BE2C (cell line): ENCODE measurements at regions not wholly inside any gene's neighbourhood (a gene's known extent, or its start where the extent isn't known, plus 50 kb on each side); places are given as distances from the start of the nearest gene placed in this dataset.

ENCODE experiments used
- DNase-seq: peaks from one replicate; pipeline ENCODE4 v3.0.0-alpha.2; 2020
- H3K27me3 ChIP-seq: fragments of 250-450 bp; sonication (Bioruptor Pico); 2 replicates; pipeline ENCODE4 v1.5.1; 2020; ENCODE audit warnings: mild to moderate bottlenecking
- H3K36me3 ChIP-seq: fragments of 250-450 bp; sonication (Bioruptor Pico); 2 replicates; pipeline ENCODE4 v1.5.1; 2020; ENCODE audit warnings: mild to moderate bottlenecking
- H3K4me1 ChIP-seq: fragments of 250-450 bp; sonication (Bioruptor Pico); 2 replicates; pipeline ENCODE4 v1.5.1; 2020
- H3K4me3 ChIP-seq: 2 replicates; pipeline ENCODE4 v1.5.1; 2011; ENCODE audit warnings: low read depth, low read length
- H3K9me3 ChIP-seq: fragments of 250-450 bp; sonication (Bioruptor Pico); 2 replicates; pipeline ENCODE4 v1.5.1; 2020
- CTCF ChIP-seq: IDR thresholded peaks from 2 replicates; pipeline ENCODE4 v1.5.1; 2012; ENCODE audit warnings: mild to moderate bottlenecking, low read depth, low read length

- H3K36me3 ChIP-seq, result no peaks in the 10 kb centered on the region
- TF ChIP-seq CTCF, result no peak
- no peaks in the 10 kb centered on the region for H3K27me3 ChIP-seq
- H3K4me1 ChIP-seq, result no peaks in the 10 kb centered on the region
- no peaks in the 10 kb centered on the region for H3K9me3 ChIP-seq
- DNase-seq, result no peak
- H3K4me3 ChIP-seq, result no peak overlapping the region
Observed at GRCh38 chr4:27161191-27161590, 300.6 kb downstream of the STIM2 start.

- Histone ChIP-seq H3K4me3 (no peak overlapping the region), H3K4me1 (no peaks in the 10 kb centered on the region), H3K27me3 (no peaks in the 10 kb centered on the region), H3K9me3 (no peaks in the 10 kb centered on the region), H3K36me3 (no peaks in the 10 kb centered on the region)
- DNase-seq, result no peak
- no peak for TF ChIP-seq CTCF
Observed at GRCh38 chr4:27168783-27169182, 308.1 kb downstream of the STIM2 start.

GRCh38 chr4:27173280-27173679 is 312.6 kb downstream of the STIM2 start:
- H3K4me1 ChIP-seq, result no peaks in the 10 kb centered on the region
- H3K9me3 ChIP-seq, result no peaks in the 10 kb centered on the region
- DNase-seq, result no peak
- H3K36me3 ChIP-seq, result no peaks in the 10 kb centered on the region
- no peaks in the 10 kb centered on the region for H3K27me3 ChIP-seq
- no peak overlapping the region for H3K4me3 ChIP-seq
- no peak for TF ChIP-seq CTCF

GRCh38 chr4:27176400-27176799 is 315.8 kb downstream of the STIM2 start:
- DNase-seq, result peak; percentile 10
- no peaks in the 10 kb centered on the region for H3K36me3 ChIP-seq
- H3K27me3 ChIP-seq, result no peaks in the 10 kb centered on the region
- no peaks in the 10 kb centered on the region for H3K9me3 ChIP-seq
- H3K4me3 ChIP-seq, result no peak overlapping the region
- peak; percentile 27 for TF ChIP-seq CTCF
- H3K4me1 ChIP-seq, result no peaks in the 10 kb centered on the region

DNA sequence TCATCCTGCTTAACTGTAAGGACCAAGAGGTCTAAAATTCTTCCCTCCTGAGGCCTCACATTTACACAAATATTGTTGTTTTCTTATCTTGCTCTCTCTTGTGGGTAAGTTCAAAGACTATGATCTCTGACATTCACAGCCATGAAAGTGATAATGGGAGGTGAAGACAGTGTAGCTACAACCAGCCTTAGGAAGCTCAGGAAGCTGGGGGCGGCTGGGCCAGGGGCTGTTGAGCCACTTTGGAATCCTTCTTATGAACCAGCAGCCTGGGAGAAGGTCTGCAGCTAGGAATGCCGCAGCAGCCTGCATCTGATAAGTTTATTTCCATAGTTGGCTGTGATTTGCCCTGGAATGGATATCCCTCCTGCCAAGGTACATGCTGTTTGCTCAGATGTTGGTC is 316.2 kb downstream of the STIM2 start:
- H3K9me3 ChIP-seq, result no peaks in the 10 kb centered on the region
- H3K27me3 ChIP-seq, result no peaks in the 10 kb centered on the region
- H3K4me3 ChIP-seq, result no peak overlapping the region
- no peaks in the 10 kb centered on the region for H3K36me3 ChIP-seq
- H3K4me1 ChIP-seq, result no peaks in the 10 kb centered on the region
- no peak for DNase-seq
- no peak for TF ChIP-seq CTCF

GRCh38 chr4:27178061-27178460 is 317.4 kb downstream of the STIM2 start:
- no peaks in the 10 kb centered on the region for H3K36me3 ChIP-seq
- no peaks in the 10 kb centered on the region for H3K27me3 ChIP-seq
- TF ChIP-seq CTCF, result no peak
- no peak overlapping the region for H3K4me3 ChIP-seq
- no peak for DNase-seq
- no peaks in the 10 kb centered on the region for H3K4me1 ChIP-seq
- no peaks in the 10 kb centered on the region for H3K9me3 ChIP-seq
